OCI-LY1 (cell line): ENCODE measurements at regions not wholly inside any gene's neighbourhood (a gene's known extent, or its start where the extent isn't known, plus 50 kb on each side); places are given as distances from the start of the nearest gene placed in this dataset.

Experiments
- H2AFZ ChIP-seq: fragments of 200-600 bp; sonication (generic), shearing (Covaris generic); 2 replicates; pipeline ENCODE4 v1.6.0; 2014; ENCODE audit warnings: antibody characterized with exemption, mild to moderate bottlenecking, low read length
- H3F3A ChIP-seq: fragments of 200-600 bp; sonication (generic), shearing (Covaris generic); 2 replicates; pipeline ENCODE4 v1.6.0; 2014; ENCODE audit warnings: mild to moderate bottlenecking, antibody characterized with exemption, low read length, moderate library complexity; ENCODE audit not compliant: insufficient read depth
- H3K27ac ChIP-seq: fragments of 200-600 bp; sonication (generic); 2 replicates; pipeline ENCODE4 v1.5.1; 2014; ENCODE audit warnings: low read length, mixed run types, mild to moderate bottlenecking, low read depth; ENCODE audit not compliant: poor library complexity, severe bottlenecking
- H3K27me3 ChIP-seq: fragments of 200-600 bp; sonication (generic); 2 replicates; pipeline ENCODE4 v1.6.0; 2014; ENCODE audit warnings: antibody characterized with exemption, mild to moderate bottlenecking, low read length, moderate library complexity; ENCODE audit not compliant: insufficient read depth
- H3K36me3 ChIP-seq: fragments of 200-600 bp; sonication (generic); 2 replicates; pipeline ENCODE4 v1.6.1; 2014; ENCODE audit warnings: mild to moderate bottlenecking, antibody characterized with exemption, low read length, moderate library complexity, mixed read lengths; ENCODE audit not compliant: insufficient read depth
- H3K4me1 ChIP-seq: fragments of 200-600 bp; sonication (generic); 2 replicates; pipeline ENCODE4 v1.5.1; 2014; ENCODE audit warnings: mild to moderate bottlenecking, low read length, moderate library complexity; ENCODE audit not compliant: insufficient read depth, severe bottlenecking
- H3K4me2 ChIP-seq: fragments of 200-600 bp; sonication (generic), shearing (Covaris generic); 2 replicates; pipeline ENCODE4 v1.6.1; 2014; ENCODE audit warnings: low read length
- H3K4me3 ChIP-seq: fragments of 200-600 bp; sonication (generic); 2 replicates; pipeline ENCODE4 v1.5.1; 2014; ENCODE audit warnings: low read length, low read depth, mild to moderate bottlenecking, mixed read lengths; ENCODE audit not compliant: poor library complexity, severe bottlenecking
- H3K79me2 ChIP-seq: fragments of 200-600 bp; shearing (Covaris generic); 2 replicates; pipeline ENCODE4 v1.6.1; 2016; ENCODE audit warnings: mixed run types, low read length, mixed read lengths; ENCODE audit not compliant: insufficient read depth
- H3K9ac ChIP-seq: fragments of 200-600 bp; sonication (generic), shearing (Covaris generic); 2 replicates; pipeline ENCODE4 v1.6.1; 2014; ENCODE audit warnings: mild to moderate bottlenecking, low read length, mixed read lengths
- H3K9me2 ChIP-seq: fragments of 200-600 bp; sonication (generic), shearing (Covaris generic); 2 replicates; pipeline ENCODE4 v1.6.1; 2014; ENCODE audit warnings: low read depth, mild to moderate bottlenecking, low read length, mixed read lengths
- H3K9me3 ChIP-seq: fragments of 200-600 bp; shearing (Covaris generic); 2 replicates; pipeline ENCODE4 v1.6.1; 2014; ENCODE audit warnings: low read length, mixed read lengths
- H4K20me1 ChIP-seq: fragments of 200-600 bp; sonication (generic), shearing (Covaris generic); 2 replicates; pipeline ENCODE4 v1.6.0; 2016; ENCODE audit warnings: mild to moderate bottlenecking, low read length; ENCODE audit not compliant: insufficient read depth
- EZH2 ChIP-seq: fragments of 200-600 bp; sonication (generic), shearing (Covaris generic); IDR thresholded peaks from 2 replicates; pipeline ENCODE4 v1.8.0; 2017; ENCODE audit warnings: borderline replicate concordance, mixed run types, mild to moderate bottlenecking, antibody characterized with exemption, low read length, moderate library complexity, mixed read lengths
- TF ChIP-seq, protein P1 (sequence below): fragments of 200-600 bp; sonication (generic), shearing (Covaris generic); IDR thresholded peaks from 2 replicates; pipeline ENCODE4 v1.5.1; 2017; ENCODE audit warnings: mild to moderate bottlenecking, antibody characterized with exemption, low read length, moderate library complexity, mixed read lengths

DNA sequence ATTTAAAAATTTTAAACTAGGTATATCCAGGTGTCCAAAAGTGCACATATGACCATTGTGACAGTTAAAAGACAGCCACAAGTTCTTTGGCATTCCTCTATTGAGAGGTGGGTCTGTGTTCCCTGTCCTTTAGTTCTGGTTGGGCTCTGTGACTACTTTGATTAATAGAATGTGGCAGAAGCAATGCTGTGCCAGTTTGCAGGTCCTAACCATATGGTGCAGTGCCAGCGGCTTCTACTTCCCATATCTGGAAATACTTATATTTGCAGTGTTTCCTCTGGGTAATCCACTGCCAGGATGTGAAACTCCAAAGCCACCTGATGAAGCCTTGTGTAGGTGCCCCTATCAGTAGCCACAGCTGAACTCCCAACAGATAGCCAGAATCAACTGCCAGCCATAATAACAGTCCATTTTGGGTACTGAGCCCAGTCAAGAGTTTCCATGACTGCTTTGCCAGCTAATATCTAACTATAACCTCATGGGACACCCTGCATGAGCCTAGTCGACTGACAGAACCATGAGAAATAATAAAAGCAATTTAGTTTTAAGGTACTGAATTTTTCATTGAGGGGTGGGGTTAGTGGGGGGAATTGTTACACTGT, 361.0 kb upstream of the SEMA6A start:
- H3K4me3 ChIP-seq, result no peak overlapping the region
- H3K4me1 ChIP-seq, result no peaks in the 10 kb centered on the region
- H3K36me3 ChIP-seq, result no peaks in the 10 kb centered on the region
- no peak overlapping the region for H3K9ac ChIP-seq
- H2AFZ ChIP-seq, result no peak overlapping the region
- no peaks in the 10 kb centered on the region for H3F3A ChIP-seq
- no peaks in the 10 kb centered on the region for H3K79me2 ChIP-seq
- TF ChIP-seq, protein P1, sequence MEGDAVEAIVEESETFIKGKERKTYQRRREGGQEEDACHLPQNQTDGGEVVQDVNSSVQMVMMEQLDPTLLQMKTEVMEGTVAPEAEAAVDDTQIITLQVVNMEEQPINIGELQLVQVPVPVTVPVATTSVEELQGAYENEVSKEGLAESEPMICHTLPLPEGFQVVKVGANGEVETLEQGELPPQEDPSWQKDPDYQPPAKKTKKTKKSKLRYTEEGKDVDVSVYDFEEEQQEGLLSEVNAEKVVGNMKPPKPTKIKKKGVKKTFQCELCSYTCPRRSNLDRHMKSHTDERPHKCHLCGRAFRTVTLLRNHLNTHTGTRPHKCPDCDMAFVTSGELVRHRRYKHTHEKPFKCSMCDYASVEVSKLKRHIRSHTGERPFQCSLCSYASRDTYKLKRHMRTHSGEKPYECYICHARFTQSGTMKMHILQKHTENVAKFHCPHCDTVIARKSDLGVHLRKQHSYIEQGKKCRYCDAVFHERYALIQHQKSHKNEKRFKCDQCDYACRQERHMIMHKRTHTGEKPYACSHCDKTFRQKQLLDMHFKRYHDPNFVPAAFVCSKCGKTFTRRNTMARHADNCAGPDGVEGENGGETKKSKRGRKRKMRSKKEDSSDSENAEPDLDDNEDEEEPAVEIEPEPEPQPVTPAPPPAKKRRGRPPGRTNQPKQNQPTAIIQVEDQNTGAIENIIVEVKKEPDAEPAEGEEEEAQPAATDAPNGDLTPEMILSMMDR, result no peak
- no peak for TF ChIP-seq EZH2
- H3K27ac ChIP-seq, result no peak overlapping the region
- no peak overlapping the region for H3K4me2 ChIP-seq
- H3K9me2 ChIP-seq, result no peaks in the 10 kb centered on the region
- H3K9me3 ChIP-seq, result no peaks in the 10 kb centered on the region
- no peaks in the 10 kb centered on the region for H4K20me1 ChIP-seq
- H3K27me3 ChIP-seq, result no peaks in the 10 kb centered on the region

DNA sequence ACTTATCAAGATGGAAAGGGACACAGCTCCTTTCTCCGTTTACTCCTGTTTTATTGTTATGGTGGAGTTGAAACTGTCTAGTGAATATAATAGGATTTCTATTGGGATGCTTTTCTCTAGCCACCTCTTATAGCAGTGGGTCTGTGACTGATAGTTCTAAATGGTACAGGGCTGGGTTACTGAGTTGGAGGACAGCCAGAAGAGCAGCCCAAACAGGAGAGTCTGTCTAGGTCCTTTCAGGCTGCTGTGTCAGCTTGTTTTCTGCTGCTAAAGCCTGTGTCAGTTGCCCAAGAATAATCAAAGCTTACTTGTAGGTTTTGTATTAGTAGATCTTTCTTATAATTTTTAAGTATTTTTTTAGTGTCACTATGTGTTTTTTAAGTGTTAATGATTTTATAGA, 356.0 kb upstream of the SEMA6A start:
- H2AFZ ChIP-seq, result no peak overlapping the region
- H3K9me2 ChIP-seq, result no peaks in the 10 kb centered on the region
- TF ChIP-seq, protein P1, result no peak
- TF ChIP-seq EZH2, result no peak
- no peaks in the 10 kb centered on the region for H3K9me3 ChIP-seq
- no peak overlapping the region for H3K27ac ChIP-seq
- no peaks in the 10 kb centered on the region for H3K79me2 ChIP-seq
- H3K27me3 ChIP-seq, result no peaks in the 10 kb centered on the region
- no peaks in the 10 kb centered on the region for H3K36me3 ChIP-seq
- H3K4me1 ChIP-seq, result no peaks in the 10 kb centered on the region
- H4K20me1 ChIP-seq, result no peaks in the 10 kb centered on the region
- no peak overlapping the region for H3K4me2 ChIP-seq
- H3K4me3 ChIP-seq, result no peak overlapping the region
- H3K9ac ChIP-seq, result no peak overlapping the region
- no peaks in the 10 kb centered on the region for H3F3A ChIP-seq

DNA sequence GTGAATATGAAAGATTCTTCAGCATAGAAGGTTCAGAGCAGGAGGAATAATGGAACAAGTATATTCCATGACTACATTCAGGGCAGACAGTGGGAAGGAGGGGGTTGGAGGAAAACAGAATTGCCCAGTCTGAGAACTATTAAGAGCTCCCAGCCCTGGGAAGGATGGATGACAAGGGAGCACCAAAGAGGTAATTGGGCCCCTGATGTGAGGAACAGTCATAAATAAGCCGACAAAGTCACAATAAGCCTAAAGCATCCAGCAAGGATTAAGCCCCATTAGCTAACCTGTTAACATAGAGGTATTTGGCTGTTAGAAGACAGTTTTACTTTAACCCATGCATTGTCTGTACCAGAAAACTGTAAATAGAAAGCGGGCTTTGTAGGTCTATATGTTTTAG, 348.7 kb upstream of the SEMA6A start:
- H3K4me1 ChIP-seq, result no peaks in the 10 kb centered on the region
- no peaks in the 10 kb centered on the region for H3K9me2 ChIP-seq
- H3K36me3 ChIP-seq, result no peaks in the 10 kb centered on the region
- no peaks in the 10 kb centered on the region for H3K27me3 ChIP-seq
- H3K9me3 ChIP-seq, result no peaks in the 10 kb centered on the region
- no peak overlapping the region for H3K9ac ChIP-seq
- no peaks in the 10 kb centered on the region for H4K20me1 ChIP-seq
- H3K4me3 ChIP-seq, result no peak overlapping the region
- no peaks in the 10 kb centered on the region for H3K79me2 ChIP-seq
- H3K4me2 ChIP-seq, result no peak overlapping the region
- no peak overlapping the region for H3K27ac ChIP-seq
- H3F3A ChIP-seq, result no peaks in the 10 kb centered on the region
- no peak overlapping the region for H2AFZ ChIP-seq
- TF ChIP-seq EZH2, result no peak
- TF ChIP-seq, protein P1, result no peak
